ENCODE measurements at regions not wholly inside any gene's neighbourhood (a gene's known extent, or its start where the extent isn't known, plus 50 kb on each side); places are given as distances from the start of the nearest gene placed in this dataset.

DNA sequence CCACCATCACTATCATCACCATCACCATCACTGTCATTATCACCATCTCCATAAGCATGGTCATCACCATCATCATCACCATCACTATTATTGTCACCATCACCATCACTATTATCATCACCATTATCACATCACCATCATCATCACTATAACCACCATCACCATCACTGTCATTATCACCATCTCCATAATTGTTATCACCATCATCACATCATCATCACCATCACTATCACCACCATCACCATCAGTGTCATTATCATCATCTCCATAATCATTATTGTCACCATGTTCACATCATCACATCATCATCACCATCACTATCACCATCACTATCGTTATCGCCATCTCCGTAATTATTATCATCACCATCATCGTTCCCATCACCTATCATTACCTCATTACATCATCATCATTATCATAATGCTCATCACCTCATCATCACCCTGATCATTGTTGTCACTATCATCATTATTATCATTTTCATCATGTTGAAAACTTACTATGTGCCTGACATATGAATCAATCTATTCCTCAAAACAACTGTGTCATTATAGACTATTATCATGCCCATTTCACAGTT is 280.3 kb upstream of the HS6ST1 start (continued):
- TF ChIP-seq DR1 (CRISPR knock-in tag; IDR thresholded peaks at IDR 0.05): no peak
- TF ChIP-seq CREB1 (IDR thresholded peaks at IDR 0.05): peak; percentile 97
- TF ChIP-seq CREB1 (CRISPR knock-in tag; IDR thresholded peaks at IDR 0.05): no peak
- no peak for TF ChIP-seq CENPX (CRISPR knock-in tag; IDR thresholded peaks at IDR 0.05)
- TF ChIP-seq, protein P1, sequence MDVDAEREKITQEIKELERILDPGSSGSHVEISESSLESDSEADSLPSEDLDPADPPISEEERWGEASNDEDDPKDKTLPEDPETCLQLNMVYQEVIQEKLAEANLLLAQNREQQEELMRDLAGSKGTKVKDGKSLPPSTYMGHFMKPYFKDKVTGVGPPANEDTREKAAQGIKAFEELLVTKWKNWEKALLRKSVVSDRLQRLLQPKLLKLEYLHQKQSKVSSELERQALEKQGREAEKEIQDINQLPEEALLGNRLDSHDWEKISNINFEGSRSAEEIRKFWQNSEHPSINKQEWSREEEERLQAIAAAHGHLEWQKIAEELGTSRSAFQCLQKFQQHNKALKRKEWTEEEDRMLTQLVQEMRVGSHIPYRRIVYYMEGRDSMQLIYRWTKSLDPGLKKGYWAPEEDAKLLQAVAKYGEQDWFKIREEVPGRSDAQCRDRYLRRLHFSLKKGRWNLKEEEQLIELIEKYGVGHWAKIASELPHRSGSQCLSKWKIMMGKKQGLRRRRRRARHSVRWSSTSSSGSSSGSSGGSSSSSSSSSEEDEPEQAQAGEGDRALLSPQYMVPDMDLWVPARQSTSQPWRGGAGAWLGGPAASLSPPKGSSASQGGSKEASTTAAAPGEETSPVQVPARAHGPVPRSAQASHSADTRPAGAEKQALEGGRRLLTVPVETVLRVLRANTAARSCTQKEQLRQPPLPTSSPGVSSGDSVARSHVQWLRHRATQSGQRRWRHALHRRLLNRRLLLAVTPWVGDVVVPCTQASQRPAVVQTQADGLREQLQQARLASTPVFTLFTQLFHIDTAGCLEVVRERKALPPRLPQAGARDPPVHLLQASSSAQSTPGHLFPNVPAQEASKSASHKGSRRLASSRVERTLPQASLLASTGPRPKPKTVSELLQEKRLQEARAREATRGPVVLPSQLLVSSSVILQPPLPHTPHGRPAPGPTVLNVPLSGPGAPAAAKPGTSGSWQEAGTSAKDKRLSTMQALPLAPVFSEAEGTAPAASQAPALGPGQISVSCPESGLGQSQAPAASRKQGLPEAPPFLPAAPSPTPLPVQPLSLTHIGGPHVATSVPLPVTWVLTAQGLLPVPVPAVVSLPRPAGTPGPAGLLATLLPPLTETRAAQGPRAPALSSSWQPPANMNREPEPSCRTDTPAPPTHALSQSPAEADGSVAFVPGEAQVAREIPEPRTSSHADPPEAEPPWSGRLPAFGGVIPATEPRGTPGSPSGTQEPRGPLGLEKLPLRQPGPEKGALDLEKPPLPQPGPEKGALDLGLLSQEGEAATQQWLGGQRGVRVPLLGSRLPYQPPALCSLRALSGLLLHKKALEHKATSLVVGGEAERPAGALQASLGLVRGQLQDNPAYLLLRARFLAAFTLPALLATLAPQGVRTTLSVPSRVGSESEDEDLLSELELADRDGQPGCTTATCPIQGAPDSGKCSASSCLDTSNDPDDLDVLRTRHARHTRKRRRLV (CRISPR knock-in tag; IDR thresholded peaks at IDR 0.05): no peak
- no peak for TF ChIP-seq ZNF672 (CRISPR knock-in tag; IDR thresholded peaks at IDR 0.05)
- TF ChIP-seq PLRG1 (conservative IDR thresholded peaks at IDR 0.05): peak; percentile 94; the same call in 1 of the 2 replicates
- TF ChIP-seq HES4 (CRISPR knock-in tag; IDR thresholded peaks at IDR 0.05; ENCODE audit: borderline replicate concordance): no peak
- TF ChIP-seq ARNT (IDR thresholded peaks at IDR 0.05): 0 out of 2 replicates have a peak, but pooled peaks have one; percentile 5
- 0 out of 2 replicates have a peak, but pooled peaks have one; percentile 73 for TF ChIP-seq IKZF1 (IDR thresholded peaks at IDR 0.05)
- no peak for TF ChIP-seq MEIS1 (CRISPR knock-in tag; IDR thresholded peaks at IDR 0.05; ENCODE audit: borderline replicate concordance)
- TF ChIP-seq, protein P2, sequence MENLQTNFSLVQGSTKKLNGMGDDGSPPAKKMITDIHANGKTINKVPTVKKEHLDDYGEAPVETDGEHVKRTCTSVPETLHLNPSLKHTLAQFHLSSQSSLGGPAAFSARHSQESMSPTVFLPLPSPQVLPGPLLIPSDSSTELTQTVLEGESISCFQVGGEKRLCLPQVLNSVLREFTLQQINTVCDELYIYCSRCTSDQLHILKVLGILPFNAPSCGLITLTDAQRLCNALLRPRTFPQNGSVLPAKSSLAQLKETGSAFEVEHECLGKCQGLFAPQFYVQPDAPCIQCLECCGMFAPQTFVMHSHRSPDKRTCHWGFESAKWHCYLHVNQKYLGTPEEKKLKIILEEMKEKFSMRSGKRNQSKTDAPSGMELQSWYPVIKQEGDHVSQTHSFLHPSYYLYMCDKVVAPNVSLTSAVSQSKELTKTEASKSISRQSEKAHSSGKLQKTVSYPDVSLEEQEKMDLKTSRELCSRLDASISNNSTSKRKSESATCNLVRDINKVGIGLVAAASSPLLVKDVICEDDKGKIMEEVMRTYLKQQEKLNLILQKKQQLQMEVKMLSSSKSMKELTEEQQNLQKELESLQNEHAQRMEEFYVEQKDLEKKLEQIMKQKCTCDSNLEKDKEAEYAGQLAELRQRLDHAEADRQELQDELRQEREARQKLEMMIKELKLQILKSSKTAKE (CRISPR knock-in tag; IDR thresholded peaks at IDR 0.05; ENCODE audit: borderline replicate concordance): 0 out of 2 replicates have a peak, but pooled peaks have one; percentile 1
- no peak for TF ChIP-seq EEA1 (CRISPR knock-in tag; IDR thresholded peaks at IDR 0.05; ENCODE audit: borderline replicate concordance)
- TF ChIP-seq KDM5B (CRISPR knock-in tag; IDR thresholded peaks at IDR 0.05; ENCODE audit: borderline replicate concordance): no peak
